ENCODE measurements at regions not wholly inside any gene's neighbourhood (a gene's known extent, or its start where the extent isn't known, plus 50 kb on each side); places are given as distances from the start of the nearest gene placed in this dataset.

DNA sequence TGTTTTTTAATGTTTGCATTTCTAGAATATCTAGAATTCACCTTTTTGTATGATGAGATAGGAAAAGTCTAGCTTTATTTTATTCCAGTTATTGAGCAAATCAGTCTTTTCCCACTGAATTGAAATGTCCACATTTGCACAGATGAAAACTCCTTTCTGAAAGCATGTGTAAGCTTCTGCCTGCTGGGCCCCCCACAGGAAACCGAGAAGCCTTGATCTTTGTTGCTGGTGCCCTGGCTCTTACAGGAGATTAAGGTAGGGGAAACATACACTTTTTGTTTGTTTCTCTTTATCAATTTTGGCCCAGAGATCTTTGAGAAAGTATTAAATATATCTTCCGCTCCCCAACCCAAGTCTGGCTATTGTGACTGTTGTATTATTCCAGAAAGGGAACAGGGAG, 87.2 kb upstream of the GNAZ start:
- no peak for TF ChIP-seq EZH2phosphoT487 (IDR thresholded peaks at IDR 0.05; ENCODE audit: borderline replicate concordance, low read depth, low read length)
- TF ChIP-seq, protein P1, sequence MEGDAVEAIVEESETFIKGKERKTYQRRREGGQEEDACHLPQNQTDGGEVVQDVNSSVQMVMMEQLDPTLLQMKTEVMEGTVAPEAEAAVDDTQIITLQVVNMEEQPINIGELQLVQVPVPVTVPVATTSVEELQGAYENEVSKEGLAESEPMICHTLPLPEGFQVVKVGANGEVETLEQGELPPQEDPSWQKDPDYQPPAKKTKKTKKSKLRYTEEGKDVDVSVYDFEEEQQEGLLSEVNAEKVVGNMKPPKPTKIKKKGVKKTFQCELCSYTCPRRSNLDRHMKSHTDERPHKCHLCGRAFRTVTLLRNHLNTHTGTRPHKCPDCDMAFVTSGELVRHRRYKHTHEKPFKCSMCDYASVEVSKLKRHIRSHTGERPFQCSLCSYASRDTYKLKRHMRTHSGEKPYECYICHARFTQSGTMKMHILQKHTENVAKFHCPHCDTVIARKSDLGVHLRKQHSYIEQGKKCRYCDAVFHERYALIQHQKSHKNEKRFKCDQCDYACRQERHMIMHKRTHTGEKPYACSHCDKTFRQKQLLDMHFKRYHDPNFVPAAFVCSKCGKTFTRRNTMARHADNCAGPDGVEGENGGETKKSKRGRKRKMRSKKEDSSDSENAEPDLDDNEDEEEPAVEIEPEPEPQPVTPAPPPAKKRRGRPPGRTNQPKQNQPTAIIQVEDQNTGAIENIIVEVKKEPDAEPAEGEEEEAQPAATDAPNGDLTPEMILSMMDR (conservative IDR thresholded peaks at IDR 0.05; ENCODE audit: low read length): no peak
